HCT116 (cell line): ENCODE measurements at regions not wholly inside any gene's neighbourhood (a gene's known extent, or its start where the extent isn't known, plus 50 kb on each side); places are given as distances from the start of the nearest gene placed in this dataset.
"Not testable (repeated sequence)": the region's sequence is repeated elsewhere in the genome, so short reads cannot be mapped to it uniquely, and the experiment has no call there.

Source experiments
- CEBPB ChIP-seq: IDR thresholded peaks from 2 replicates; pipeline ENCODE4 v1.6.1; 2012; ENCODE audit warnings: low read depth
- JUND ChIP-seq: IDR thresholded peaks from 2 replicates; pipeline ENCODE4 v1.6.1; 2012
- POLR2A ChIP-seq: IDR thresholded peaks from 2 replicates; pipeline ENCODE4 v1.7.0; 2011; ENCODE audit warnings: borderline replicate concordance; ENCODE audit not compliant: insufficient read depth, insufficient read length; ENCODE audit errors: extremely low read depth
- RAD21 ChIP-seq: IDR thresholded peaks from 2 replicates; pipeline ENCODE4 v1.6.1; 2012; ENCODE audit warnings: low read depth, mild to moderate bottlenecking
- REST ChIP-seq: IDR thresholded peaks from 2 replicates; pipeline ENCODE4 v1.6.1; 2012; ENCODE audit warnings: low read depth
- SP1 ChIP-seq: IDR thresholded peaks from 2 replicates; pipeline ENCODE4 v1.6.1; 2012; ENCODE audit warnings: low read depth
- YY1 ChIP-seq: IDR thresholded peaks from 2 replicates; pipeline ENCODE4 v1.6.1; 2011; ENCODE audit warnings: low read length, low read depth, moderate library complexity, mild to moderate bottlenecking; ENCODE audit not compliant: insufficient replicate concordance; ENCODE audit errors: extremely low read depth
- ZFX ChIP-seq: fragments of 450-650 bp; IDR thresholded peaks from 2 replicates; pipeline ENCODE4 v1.6.1; 2017
- TF ChIP-seq, protein P1 (sequence below), 3 experiments: fragments of 200-600 bp in 1 of 3; sonication (generic) in 1 of 3; IDR thresholded peaks in 2 of 3; conservative IDR thresholded peaks in 1 of 3; 2 replicates each; pipeline ENCODE4 v1.5.1; 2012 to 2017; ENCODE audit warnings: low read depth in 2 of 3, low read length in 2 of 3, antibody characterized with exemption in 1 of 3, borderline replicate concordance in 1 of 3, control low read depth in 1 of 3, mild to moderate bottlenecking in 1 of 3, mixed read lengths in 1 of 3, mixed run types in 1 of 3, moderate library complexity in 1 of 3; ENCODE audit not compliant: insufficient read depth in 1 of 3
- TF ChIP-seq, protein P2 (sequence below): IDR thresholded peaks from 2 replicates; pipeline ENCODE4 v1.6.1; 2012

DNA sequence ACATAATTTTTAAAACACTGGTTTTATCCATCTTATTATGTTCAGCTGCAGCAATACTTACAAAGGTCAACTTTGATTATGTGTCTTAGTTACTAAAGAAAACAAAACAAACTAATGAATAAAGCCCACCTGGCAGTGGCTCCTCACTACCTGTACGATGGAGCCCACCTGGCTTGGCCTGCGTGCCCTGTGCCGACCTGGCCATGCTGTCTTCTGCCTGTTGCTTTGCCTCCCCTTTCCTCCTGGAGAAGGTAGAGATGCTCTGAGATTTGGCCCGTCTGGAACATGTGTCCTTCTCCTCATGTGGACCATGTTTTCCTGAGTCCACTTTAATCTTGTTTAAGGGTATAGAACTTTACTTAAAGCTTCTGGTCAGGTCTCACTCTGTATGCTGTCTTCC is 1426.0 kb upstream of the DEFB115 start:
- TF ChIP-seq CEBPB, YY1, POLR2A, ZFX, JUND, RAD21, SP1, REST: not testable (repeated sequence)
- TF ChIP-seq, protein P1, sequence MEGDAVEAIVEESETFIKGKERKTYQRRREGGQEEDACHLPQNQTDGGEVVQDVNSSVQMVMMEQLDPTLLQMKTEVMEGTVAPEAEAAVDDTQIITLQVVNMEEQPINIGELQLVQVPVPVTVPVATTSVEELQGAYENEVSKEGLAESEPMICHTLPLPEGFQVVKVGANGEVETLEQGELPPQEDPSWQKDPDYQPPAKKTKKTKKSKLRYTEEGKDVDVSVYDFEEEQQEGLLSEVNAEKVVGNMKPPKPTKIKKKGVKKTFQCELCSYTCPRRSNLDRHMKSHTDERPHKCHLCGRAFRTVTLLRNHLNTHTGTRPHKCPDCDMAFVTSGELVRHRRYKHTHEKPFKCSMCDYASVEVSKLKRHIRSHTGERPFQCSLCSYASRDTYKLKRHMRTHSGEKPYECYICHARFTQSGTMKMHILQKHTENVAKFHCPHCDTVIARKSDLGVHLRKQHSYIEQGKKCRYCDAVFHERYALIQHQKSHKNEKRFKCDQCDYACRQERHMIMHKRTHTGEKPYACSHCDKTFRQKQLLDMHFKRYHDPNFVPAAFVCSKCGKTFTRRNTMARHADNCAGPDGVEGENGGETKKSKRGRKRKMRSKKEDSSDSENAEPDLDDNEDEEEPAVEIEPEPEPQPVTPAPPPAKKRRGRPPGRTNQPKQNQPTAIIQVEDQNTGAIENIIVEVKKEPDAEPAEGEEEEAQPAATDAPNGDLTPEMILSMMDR (IDR thresholded peaks at IDR 0.05 in 2 of 3, conservative IDR thresholded peaks at IDR 0.05 in 1 of 3; ENCODE audit: borderline replicate concordance in 1 of 3, insufficient read depth in 1 of 3, low read depth in 2 of 3, low read length in 2 of 3), result not testable (repeated sequence)
- TF ChIP-seq, protein P2, sequence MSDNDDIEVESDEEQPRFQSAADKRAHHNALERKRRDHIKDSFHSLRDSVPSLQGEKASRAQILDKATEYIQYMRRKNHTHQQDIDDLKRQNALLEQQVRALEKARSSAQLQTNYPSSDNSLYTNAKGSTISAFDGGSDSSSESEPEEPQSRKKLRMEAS, result not testable (repeated sequence)
